Esophagus squamous epithelium (tissue), 4 donors: ENCODE measurements at regions not wholly inside any gene's neighbourhood (a gene's known extent, or its start where the extent isn't known, plus 50 kb on each side); places are given as distances from the start of the nearest gene placed in this dataset.

Source experiments
- POLR2A ChIP-seq, 4 donors: fragments of 450-650 bp; IDR thresholded peaks; one replicate each; pipeline ENCODE4 v1.6.1; 2017; ENCODE audit warnings: antibody characterized with exemption in 4 of 4, mild to moderate bottlenecking in 4 of 4, moderate library complexity in 3 of 4
- TF ChIP-seq, protein P1 (sequence below), 6 experiments: fragments of 450-650 bp in 4 of 6; fragments of 200-600 bp in 2 of 6; sonication (generic) in 2 of 6; IDR thresholded peaks; one replicate each; pipeline ENCODE4 v1.5.1; 2016 to 2019; ENCODE audit warnings: antibody characterized with exemption in 6 of 6, mild to moderate bottlenecking in 4 of 6, moderate library complexity in 4 of 6

- TF ChIP-seq POLR2A (IDR thresholded peaks at IDR 0.05) = no peak
- TF ChIP-seq, protein P1, sequence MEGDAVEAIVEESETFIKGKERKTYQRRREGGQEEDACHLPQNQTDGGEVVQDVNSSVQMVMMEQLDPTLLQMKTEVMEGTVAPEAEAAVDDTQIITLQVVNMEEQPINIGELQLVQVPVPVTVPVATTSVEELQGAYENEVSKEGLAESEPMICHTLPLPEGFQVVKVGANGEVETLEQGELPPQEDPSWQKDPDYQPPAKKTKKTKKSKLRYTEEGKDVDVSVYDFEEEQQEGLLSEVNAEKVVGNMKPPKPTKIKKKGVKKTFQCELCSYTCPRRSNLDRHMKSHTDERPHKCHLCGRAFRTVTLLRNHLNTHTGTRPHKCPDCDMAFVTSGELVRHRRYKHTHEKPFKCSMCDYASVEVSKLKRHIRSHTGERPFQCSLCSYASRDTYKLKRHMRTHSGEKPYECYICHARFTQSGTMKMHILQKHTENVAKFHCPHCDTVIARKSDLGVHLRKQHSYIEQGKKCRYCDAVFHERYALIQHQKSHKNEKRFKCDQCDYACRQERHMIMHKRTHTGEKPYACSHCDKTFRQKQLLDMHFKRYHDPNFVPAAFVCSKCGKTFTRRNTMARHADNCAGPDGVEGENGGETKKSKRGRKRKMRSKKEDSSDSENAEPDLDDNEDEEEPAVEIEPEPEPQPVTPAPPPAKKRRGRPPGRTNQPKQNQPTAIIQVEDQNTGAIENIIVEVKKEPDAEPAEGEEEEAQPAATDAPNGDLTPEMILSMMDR (IDR thresholded peaks at IDR 0.05) = no peak
Observed at GRCh38 chr3:10570196-10570946, 65.0 kb upstream of the ATP2B2 start.
